ENCODE measurements at regions not wholly inside any gene's neighbourhood (a gene's known extent, or its start where the extent isn't known, plus 50 kb on each side); places are given as distances from the start of the nearest gene placed in this dataset.
"Not testable (repeated sequence)": the region's sequence is repeated elsewhere in the genome, so short reads cannot be mapped to it uniquely, and the experiment has no call there.

- no peak for DNase-seq
Measured at GRCh38 chr2:75432761-75433361, 127.9 kb downstream of the EVA1A start.

DNA sequence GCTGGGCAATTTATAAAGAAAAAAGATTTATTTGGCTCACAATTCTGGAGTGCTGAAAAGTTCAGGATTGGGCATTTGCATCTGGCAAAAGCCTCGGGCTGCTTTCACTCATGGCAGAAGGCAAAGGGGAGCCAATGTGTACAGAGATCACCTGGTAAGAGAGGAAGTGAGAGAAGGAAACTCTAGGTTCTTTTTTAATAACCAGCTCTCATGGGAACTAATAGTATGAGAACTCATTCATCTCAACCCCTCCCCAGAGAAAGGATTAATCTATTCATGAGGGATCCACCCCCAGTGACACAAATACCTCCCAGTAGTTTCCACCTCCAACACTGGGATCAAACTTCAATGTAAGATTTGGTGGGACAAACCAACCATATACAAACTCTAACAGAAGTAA lies 129.0 kb downstream of the EVA1A start:
- no peak for DNase-seq

DNA sequence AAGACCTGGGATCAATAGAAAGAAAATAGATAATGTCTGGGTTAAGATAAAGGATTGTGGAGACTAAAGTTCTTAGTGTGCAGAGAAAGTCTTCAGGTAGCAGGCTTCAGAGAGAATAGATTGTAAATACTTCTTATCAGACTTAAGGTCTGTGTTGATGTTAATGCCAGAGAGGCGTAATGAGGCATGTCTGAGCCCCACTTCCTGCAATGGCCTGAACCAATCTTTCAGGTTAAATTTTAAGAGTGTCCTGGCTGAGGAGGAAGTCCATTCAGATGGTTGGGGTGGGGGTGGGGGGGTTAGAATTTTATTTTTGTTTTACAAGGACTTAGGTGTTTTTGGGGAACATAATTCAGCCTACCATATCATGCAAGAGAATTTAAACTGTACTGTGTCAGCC lies 129.5 kb downstream of the EVA1A start:
- no peak for DNase-seq

DNA sequence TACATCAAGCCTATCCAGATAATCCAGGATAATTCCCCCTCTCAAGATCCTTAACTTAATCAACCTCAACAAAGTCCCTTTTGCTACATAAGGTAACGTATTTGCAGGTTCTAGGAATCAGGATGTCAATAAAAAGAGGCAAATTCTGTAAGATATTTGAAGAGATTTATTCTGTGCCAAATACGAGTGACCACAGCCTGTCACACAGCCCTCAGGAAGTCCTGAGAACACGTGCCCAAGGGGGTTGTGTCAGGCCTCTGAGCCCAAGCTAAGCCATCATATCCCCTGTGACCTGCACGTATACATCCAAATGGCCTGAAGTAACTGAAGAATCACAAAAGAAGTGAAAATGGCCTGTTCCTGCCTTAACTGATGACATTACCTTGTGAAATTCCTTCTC lies 130.3 kb downstream of the EVA1A start:
- not testable (repeated sequence) for DNase-seq

GRCh38 chr2:75428646-75429443 lies 131.9 kb downstream of the EVA1A start:
- DNase-seq = no peak

- no peak for DNase-seq
Measured at GRCh38 chr2:75428060-75428459, 132.7 kb downstream of the EVA1A start.

DNA sequence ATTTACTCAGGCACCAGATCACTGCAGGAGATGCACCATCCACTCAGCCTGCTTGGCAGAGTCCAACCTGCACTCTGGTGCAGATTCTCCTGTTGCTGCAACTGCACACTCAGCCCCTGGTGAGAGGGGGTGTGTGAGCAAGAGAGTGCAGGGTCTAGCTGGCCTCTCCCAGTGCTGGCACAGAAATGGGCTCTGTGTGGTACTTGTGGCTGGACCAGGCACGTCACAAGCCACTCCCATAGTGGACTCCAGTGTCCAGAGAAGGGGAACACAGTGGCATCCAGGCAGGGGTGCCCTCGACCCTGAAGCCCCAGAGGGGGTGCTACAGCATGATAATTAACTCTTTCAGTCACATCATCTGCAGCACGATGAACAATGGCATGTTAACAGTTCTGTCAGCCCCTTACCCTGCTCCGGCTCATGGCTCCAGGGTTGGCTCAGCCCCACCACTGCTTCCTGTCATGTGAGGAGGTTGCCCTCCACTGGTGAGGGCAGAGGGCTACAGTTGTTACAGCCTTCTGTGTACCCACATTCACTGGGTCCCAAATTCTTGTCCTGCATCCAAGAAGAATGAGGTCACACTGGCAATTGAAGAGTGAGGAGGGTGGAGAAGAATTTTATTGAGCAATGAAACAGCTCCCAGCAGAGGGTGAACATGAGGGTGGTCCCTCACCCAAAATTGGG lies 135.7 kb downstream of the EVA1A start:
- no peak for DNase-seq

- DNase-seq = no peak
Measured at GRCh38 chr2:75421986-75422385, 138.8 kb downstream of the EVA1A start.

GRCh38 chr2:75416420-75417342 lies 144.1 kb downstream of the EVA1A start:
- no peak for DNase-seq

DNA sequence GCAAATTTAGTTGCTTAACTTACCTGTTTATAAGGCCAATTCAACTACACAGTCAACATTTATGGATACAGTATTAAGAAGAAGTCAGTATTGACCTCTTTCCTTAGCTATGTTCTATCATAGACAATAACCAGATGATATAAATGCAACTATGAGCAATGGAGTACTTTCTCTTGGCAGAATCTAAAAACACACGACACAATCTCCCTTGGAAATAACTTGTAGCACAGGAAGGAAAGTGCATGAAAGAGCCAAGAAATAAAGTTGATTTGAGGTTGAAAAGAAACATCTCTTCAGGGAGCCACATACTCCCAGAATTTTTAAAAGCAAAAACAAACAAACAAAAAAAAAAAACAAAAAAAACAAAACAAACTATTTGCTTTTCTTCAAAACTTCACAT lies 145.0 kb downstream of the EVA1A start:
- DNase-seq = no peak

GRCh38 chr2:75415111-75415626 lies 145.6 kb downstream of the EVA1A start:
- no peak for DNase-seq

DNA sequence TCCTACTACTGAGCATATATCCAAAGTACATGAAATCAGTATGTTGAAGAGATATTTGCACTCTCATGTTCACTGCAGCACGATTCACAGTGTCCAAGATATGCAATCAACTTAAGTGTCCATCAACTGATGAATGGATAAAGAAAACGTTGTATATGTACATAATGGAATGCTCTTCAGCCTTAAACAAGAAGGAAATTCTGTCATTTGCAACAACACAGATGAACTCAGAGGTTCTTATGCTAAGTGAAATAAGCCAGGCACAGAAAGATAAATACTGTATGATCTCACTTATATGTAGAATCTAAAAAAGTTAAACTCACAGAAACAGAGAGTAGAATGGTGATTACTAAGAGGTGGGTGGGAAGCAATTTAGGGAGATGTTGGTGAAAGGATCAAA lies 149.2 kb downstream of the EVA1A start:
- no peak for DNase-seq

- DNase-seq = no peak
Measured at GRCh38 chr2:75410702-75411101, 150.0 kb downstream of the EVA1A start.

DNA sequence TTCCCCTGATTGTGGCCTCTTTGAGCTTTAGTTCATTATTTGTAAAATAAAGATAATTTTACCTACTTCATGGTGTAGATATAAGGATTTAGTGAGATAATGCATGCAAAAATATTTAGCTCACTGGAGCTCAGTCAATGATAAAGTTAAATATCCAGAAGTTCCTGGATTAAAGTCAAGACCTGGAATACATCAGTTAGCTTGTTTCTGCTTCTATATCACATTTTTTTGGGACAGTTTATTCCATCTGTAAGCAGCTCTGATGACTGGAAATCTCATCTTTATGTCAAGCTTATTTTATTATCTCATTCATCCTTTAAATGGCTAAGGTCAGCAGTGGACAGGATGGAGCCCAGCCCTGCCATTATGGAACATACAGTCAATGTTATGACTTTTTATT lies 152.0 kb downstream of the EVA1A start:
- DNase-seq = no peak

GRCh38 chr2:75407038-75407530 lies 153.7 kb downstream of the EVA1A start:
- no peak for DNase-seq

GRCh38 chr2:75406131-75406581 lies 154.6 kb downstream of the EVA1A start:
- DNase-seq = no peak

- DNase-seq = no peak
Measured at GRCh38 chr2:75405000-75405399, 155.7 kb downstream of the EVA1A start.

- DNase-seq = no peak
Measured at GRCh38 chr2:75403991-75404428, 156.7 kb downstream of the EVA1A start.

DNA sequence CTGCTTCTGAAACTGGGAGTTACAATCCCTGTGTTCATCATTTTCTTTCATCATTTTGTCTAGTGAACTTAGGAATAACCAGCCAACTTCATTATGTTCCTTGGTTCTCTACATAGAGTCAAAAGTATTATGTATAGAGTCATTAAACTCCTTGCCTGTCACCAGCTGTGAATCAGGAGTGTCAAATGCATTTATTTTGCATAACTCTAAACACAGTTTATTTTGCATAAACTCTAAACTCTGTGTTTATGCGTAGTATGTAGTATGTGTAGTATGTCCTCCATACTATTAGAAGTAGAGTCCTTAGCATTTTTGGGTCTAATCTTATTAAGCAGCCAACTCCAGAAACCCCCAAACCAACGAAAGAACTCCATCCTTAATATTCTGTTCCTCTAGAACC lies 164.4 kb downstream of the EVA1A start:
- no peak for DNase-seq

GRCh38 chr2:75394764-75395163 lies 166.0 kb downstream of the EVA1A start:
- not testable (repeated sequence) for DNase-seq

DNA sequence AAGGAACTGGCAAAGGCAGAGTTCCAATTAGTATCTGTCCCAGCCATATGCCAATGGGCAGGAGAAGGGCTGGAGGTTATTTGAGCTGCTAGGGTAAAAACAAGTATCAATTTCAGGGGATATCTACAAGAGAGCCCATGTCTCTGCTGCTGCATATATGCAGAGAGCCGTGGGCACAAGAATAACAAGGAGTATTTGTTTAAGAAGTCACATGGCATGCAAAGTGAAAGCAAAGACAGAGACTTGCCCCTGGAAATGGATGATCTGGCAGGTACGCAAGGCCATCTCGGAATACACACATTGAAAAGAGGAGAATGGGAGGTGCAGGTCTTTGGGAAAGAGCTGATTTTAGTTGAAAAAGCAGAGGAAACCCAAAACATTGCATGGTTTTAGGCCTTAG lies 170.6 kb downstream of the EVA1A start:
- no peak for DNase-seq

DNA sequence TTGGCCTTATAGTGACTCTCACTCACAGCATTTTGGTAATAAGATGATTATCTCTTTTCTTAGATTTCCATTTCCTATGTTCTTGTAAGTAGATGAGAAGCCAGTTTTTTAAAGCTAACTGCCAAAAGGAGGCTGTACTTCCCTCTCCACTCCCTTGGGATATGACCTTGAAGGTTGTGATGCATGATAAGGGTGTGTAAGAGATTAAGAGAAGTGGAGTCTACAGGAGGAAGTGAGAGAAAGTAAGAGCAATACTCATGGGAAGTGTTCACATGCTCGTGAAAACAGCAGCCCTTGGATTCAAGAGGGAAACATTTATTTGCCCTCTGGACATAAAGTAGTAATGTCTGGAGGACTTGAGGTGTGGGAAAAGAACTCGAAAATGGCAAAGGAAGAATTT lies 171.5 kb downstream of the EVA1A start:
- DNase-seq = no peak

Measured in NCI-H2107 (cell line).